Vagina (tissue), 2 donors: ENCODE measurements at regions not wholly inside any gene's neighbourhood (a gene's known extent, or its start where the extent isn't known, plus 50 kb on each side); places are given as distances from the start of the nearest gene placed in this dataset.

ENCODE experiments used
- POLR2A ChIP-seq, 2 donors: fragments of 450-650 bp; IDR thresholded peaks; one replicate each; pipeline ENCODE4 v1.6.1; 2017; ENCODE audit warnings: antibody characterized with exemption in 2 of 2, mild to moderate bottlenecking in 2 of 2, moderate library complexity in 2 of 2
- POLR2AphosphoS5 ChIP-seq, 2 donors: sonication (generic); formaldehyde crosslinking; IDR thresholded peaks; one replicate each; pipeline ENCODE4 v1.9.0; 2017; ENCODE audit warnings: antibody characterized with exemption in 2 of 2, mild to moderate bottlenecking in 2 of 2, low read depth in 1 of 2; ENCODE audit not compliant: insufficient read depth in 1 of 2

- TF ChIP-seq POLR2AphosphoS5 (IDR thresholded peaks at IDR 0.05; ENCODE audit: insufficient read depth in 1 of 2, low read depth in 1 of 2) (no peak), POLR2A (IDR thresholded peaks at IDR 0.05) (no peak)
Observed at GRCh38 chr5:40022057-40022456, 597.3 kb upstream of the DAB2 start.
